ENCODE measurements at regions not wholly inside any gene's neighbourhood (a gene's known extent, or its start where the extent isn't known, plus 50 kb on each side); places are given as distances from the start of the nearest gene placed in this dataset.

DNA sequence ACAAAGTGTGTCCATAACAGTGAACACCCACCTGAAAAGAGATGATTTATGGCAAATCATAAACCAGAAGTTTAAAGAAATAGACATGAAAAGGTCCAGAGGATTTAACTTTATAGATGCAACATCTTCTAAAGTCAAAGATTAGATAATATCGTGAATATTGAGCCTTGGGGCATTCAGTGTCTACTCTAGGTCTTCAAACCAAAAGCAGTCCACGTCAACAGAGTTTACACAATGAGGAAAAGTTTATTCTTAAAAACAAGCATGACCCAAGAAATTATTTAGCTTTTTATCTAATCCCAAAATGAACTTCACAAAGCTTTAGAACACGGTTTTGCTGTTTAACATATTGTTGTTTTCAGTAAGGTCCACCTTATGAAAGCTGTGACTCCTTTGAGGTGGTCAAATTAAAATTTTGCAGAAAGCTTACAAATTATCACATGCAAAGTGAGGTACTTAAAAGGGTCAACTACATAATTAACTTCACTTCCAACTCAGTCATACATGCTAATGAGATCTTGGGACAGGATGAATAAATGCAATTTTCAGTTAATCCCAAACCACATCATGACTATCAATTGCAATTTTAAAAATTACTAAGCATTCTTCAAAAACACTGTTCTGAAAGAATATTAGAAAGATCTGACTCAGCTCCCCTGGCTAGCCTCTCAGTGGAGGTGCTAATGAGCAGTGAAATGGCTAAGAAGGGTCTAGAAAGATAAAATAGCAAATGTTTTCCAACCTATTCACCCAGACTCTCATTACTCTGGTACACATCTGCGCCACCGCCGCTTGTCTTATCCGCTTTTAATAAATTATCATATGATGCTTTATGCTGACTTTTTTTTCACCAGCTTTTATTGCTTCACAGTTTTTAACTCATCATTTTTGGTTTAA, 92.4 kb upstream of the WDR17 start:
- TF ChIP-seq ELF1 (IDR thresholded peaks at IDR 0.05) (no peak), POLR2AphosphoS5 (IDR thresholded peaks at IDR 0.05; ENCODE audit: low read depth, low read length) (no peak), MXI1 (IDR thresholded peaks at IDR 0.05; ENCODE audit: low read depth, low read length) (no peak), EZH2phosphoT487 (IDR thresholded peaks at IDR 0.05; ENCODE audit: borderline replicate concordance, low read depth) (no peak)
- TF ChIP-seq, protein P1, sequence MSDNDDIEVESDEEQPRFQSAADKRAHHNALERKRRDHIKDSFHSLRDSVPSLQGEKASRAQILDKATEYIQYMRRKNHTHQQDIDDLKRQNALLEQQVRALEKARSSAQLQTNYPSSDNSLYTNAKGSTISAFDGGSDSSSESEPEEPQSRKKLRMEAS (IDR thresholded peaks at IDR 0.05; ENCODE audit: low read depth), result no peak

Data from SK-N-SH (cell line).